ENCODE measurements at regions not wholly inside any gene's neighbourhood (a gene's known extent, or its start where the extent isn't known, plus 50 kb on each side); places are given as distances from the start of the nearest gene placed in this dataset.

DNA sequence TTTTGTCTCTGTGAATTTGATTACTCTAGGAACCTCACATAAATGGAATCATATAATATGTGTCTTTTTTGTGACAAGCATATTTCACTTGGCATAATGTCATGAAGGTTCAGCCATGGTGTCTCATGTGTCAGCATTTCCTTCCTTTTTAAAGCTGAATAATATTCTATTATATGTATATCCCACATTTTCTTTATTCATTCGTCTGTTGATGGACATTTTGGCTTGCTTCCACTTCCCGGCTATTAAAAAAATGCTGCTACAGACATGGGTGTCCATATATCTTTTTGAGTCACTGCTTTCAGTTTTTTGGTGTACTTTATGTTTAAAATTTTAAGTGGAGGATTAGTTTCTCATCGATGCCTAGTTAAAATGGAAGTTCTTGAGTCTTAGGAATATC, 59.8 kb upstream of the C5orf63 start:
- H3K4me3 Mint-ChIP-seq (ENCODE audit: unreplicated experiment): no peak overlapping the region
- no peaks in the 10 kb centered on the region for H3K4me1 Mint-ChIP-seq (ENCODE audit: unreplicated experiment)
- peaks cover 14% of the 10 kb centered on the region for H3K27me3 Mint-ChIP-seq (ENCODE audit: unreplicated experiment)
- TF ChIP-seq CTCF (IDR thresholded peaks at IDR 0.05): no peak
- H3K36me3 Mint-ChIP-seq (ENCODE audit: unreplicated experiment): no peaks in the 10 kb centered on the region
- H3K9me3 Mint-ChIP-seq (ENCODE audit: unreplicated experiment): no peaks in the 10 kb centered on the region
- no peak overlapping the region for H3K27ac Mint-ChIP-seq (ENCODE audit: unreplicated experiment)
- no peak for DNase-seq (ENCODE audit: extremely low spot score, unreplicated experiment)

DNA sequence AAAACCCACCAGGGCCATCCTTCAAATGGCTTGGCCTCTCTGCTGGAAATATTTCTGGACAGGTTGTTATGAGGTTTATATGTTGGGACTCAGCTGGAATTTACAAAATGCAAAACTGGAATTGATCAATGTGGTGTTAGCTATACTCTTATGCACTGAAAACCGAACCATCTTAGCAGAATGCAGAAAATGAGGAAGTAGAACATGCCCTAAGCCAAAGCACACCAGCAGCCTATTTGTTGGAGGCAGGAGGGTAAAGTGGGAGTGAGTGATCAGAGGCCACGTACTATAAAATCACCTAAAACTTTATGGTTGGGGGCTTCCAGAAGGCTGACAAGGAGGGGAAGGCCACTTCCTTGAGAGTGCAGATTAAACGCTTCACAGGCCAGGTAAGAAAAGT, 63.6 kb upstream of the C5orf63 start:
- no peak for TF ChIP-seq CTCF (IDR thresholded peaks at IDR 0.05)
- Mint-ChIP-seq H3K27ac (ENCODE audit: unreplicated experiment) (no peak overlapping the region), H3K9me3 (ENCODE audit: unreplicated experiment) (peaks cover 13% of the 10 kb centered on the region), H3K4me3 (ENCODE audit: unreplicated experiment) (no peak overlapping the region), H3K36me3 (ENCODE audit: unreplicated experiment) (peaks cover 3% of the 10 kb centered on the region), H3K4me1 (ENCODE audit: unreplicated experiment) (no peaks in the 10 kb centered on the region), H3K27me3 (ENCODE audit: unreplicated experiment) (peaks cover 34% of the 10 kb centered on the region)
- DNase-seq (ENCODE audit: extremely low spot score, unreplicated experiment): no peak

DNA sequence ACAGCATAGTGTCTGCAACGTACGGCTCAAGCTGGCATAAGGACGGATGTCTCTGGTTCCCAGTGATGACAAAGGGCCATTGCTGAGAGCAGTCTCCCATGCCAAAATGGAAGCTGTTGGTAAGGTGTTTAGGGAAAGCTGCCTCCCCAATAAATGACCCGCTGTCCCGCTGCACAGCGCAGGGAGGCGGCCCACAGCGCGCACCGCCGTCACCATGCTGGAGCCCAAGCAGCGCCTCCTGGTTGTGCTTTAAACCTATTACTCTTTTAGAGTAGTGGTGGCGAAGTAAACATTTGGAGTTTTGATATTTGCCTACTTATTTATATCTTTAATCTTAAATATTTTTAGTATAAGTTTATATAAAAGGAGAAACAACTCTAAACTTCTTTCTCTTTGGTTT, 70.4 kb upstream of the C5orf63 start:
- Mint-ChIP-seq H3K36me3 (ENCODE audit: unreplicated experiment) (peaks cover 3% of the 10 kb centered on the region), H3K9me3 (ENCODE audit: unreplicated experiment) (peaks cover 13% of the 10 kb centered on the region), H3K27ac (ENCODE audit: unreplicated experiment) (no peak overlapping the region), H3K4me1 (ENCODE audit: unreplicated experiment) (no peaks in the 10 kb centered on the region), H3K27me3 (ENCODE audit: unreplicated experiment) (peaks cover 19% of the 10 kb centered on the region), H3K4me3 (ENCODE audit: unreplicated experiment) (no peak overlapping the region)
- no peak for DNase-seq (ENCODE audit: extremely low spot score, unreplicated experiment)
- TF ChIP-seq CTCF (IDR thresholded peaks at IDR 0.05): no peak

GRCh38 chr5:127153031-127153430, 79.7 kb upstream of the C5orf63 start:
- Mint-ChIP-seq H3K27ac (ENCODE audit: unreplicated experiment) (no peak overlapping the region), H3K4me3 (ENCODE audit: unreplicated experiment) (no peak overlapping the region), H3K9me3 (ENCODE audit: unreplicated experiment) (peaks cover 14% of the 10 kb centered on the region), H3K27me3 (ENCODE audit: unreplicated experiment) (peaks cover 20% of the 10 kb centered on the region), H3K36me3 (ENCODE audit: unreplicated experiment) (peaks cover 7% of the 10 kb centered on the region), H3K4me1 (ENCODE audit: unreplicated experiment) (no peaks in the 10 kb centered on the region)
- no peak for DNase-seq (ENCODE audit: extremely low spot score, unreplicated experiment)
- TF ChIP-seq CTCF (IDR thresholded peaks at IDR 0.05): no peak

DNA sequence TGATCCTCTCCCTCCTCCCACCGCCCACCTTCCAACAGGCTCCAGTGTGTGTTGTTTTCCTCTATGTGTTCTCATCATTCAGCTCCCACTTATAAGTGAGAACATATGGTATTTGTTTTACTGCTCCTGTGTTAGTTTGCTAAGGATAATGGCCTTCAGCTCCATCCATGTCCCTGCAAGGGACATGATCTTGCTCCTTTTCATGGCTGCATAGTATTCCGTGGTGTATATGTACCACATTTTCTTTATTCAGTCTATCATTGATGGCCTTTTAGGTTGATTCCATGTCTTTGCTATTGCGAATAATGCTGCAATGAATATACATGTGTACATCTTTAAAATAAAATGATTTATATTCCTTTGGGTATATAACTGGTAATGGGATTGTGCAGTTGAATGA, 80.2 kb upstream of the C5orf63 start:
- peaks cover 7% of the 10 kb centered on the region for H3K36me3 Mint-ChIP-seq (ENCODE audit: unreplicated experiment)
- no peak for TF ChIP-seq CTCF (IDR thresholded peaks at IDR 0.05)
- peaks cover 24% of the 10 kb centered on the region for H3K27me3 Mint-ChIP-seq (ENCODE audit: unreplicated experiment)
- H3K9me3 Mint-ChIP-seq (ENCODE audit: unreplicated experiment): peaks cover 16% of the 10 kb centered on the region
- no peak overlapping the region for H3K27ac Mint-ChIP-seq (ENCODE audit: unreplicated experiment)
- DNase-seq (ENCODE audit: extremely low spot score, unreplicated experiment): no peak
- H3K4me3 Mint-ChIP-seq (ENCODE audit: unreplicated experiment): no peak overlapping the region
- H3K4me1 Mint-ChIP-seq (ENCODE audit: unreplicated experiment): no peaks in the 10 kb centered on the region
